SK-N-SH (cell line): ENCODE measurements at regions not wholly inside any gene's neighbourhood (a gene's known extent, or its start where the extent isn't known, plus 50 kb on each side); places are given as distances from the start of the nearest gene placed in this dataset.

Experiments
- CTCF ChIA-PET: fragments of 300-600, 350-600 bp; formaldehyde crosslinking; extraction: SDS; loops from one replicate; lab custom pipeline; 2021; lab: Yijun Ruan, JAX
- POLR2A ChIA-PET: fragments of 350-600 bp; sonication (Branson Sonifier 250); formaldehyde crosslinking; extraction: SDS; loops from one replicate; lab custom pipeline; 2020; ENCODE audit warnings: antibody characterized with exemption, inconsistent platforms; lab: Yijun Ruan, JAX
- DNase-seq: peaks from one replicate; pipeline ENCODE4 v3.0.0; 2012
- H2AFZ ChIP-seq: fragments of 200-600 bp; sonication (generic); 2 replicates; pipeline ENCODE4 v1.8.1; 2016; ENCODE audit warnings: antibody characterized with exemption, mild to moderate bottlenecking, low read depth
- H3F3A ChIP-seq: fragments of 200-600 bp; sonication (generic); replicated peaks from 2 replicates; pipeline ENCODE3; 2016; ENCODE audit warnings: antibody characterized with exemption, mild to moderate bottlenecking; ENCODE audit not compliant: insufficient read depth
- H3K27ac ChIP-seq, 2 experiments: fragments of 200-500 bp in 1 of 2; fragments of 200-600 bp in 1 of 2; sonication (Bioruptor generic) in 1 of 2; sonication (generic), shearing (Covaris generic) in 1 of 2; 2 replicates each; pipeline versions ENCODE4 v1.5.1 to v1.6.1; 2014 to 2016; ENCODE audit warnings: low read depth in 2 of 2, inconsistent platforms in 1 of 2, low read length in 1 of 2, mild to moderate bottlenecking in 1 of 2, mixed read lengths in 1 of 2
- H3K27me3 ChIP-seq: fragments of 200-600 bp; sonication (generic), shearing (Covaris generic); 2 replicates; pipeline ENCODE4 v1.6.1; 2016; ENCODE audit warnings: mixed run types; ENCODE audit not compliant: insufficient read depth
- H3K36me3 ChIP-seq, 2 experiments: fragments of 200-500 bp in 1 of 2; fragments of 200-600 bp in 1 of 2; sonication (Bioruptor generic) in 1 of 2; sonication (generic) in 1 of 2; replicated peaks in 1 of 2; 2 replicates each; pipeline versions ENCODE3 to v1.5.1; 2014 to 2016; ENCODE audit warnings: low read length in 1 of 2, mild to moderate bottlenecking in 1 of 2; ENCODE audit not compliant: insufficient read depth in 2 of 2, control insufficient read depth in 1 of 2
- H3K4me1 ChIP-seq, 2 experiments: fragments of 200-500 bp in 1 of 2; fragments of 200-600 bp in 1 of 2; sonication (Bioruptor generic) in 1 of 2; sonication (generic), shearing (Covaris generic) in 1 of 2; 2 replicates each; pipeline versions ENCODE4 v1.5.1 to v1.6.1; 2014 to 2016; ENCODE audit warnings: low read depth in 1 of 2, low read length in 1 of 2, mixed run types in 1 of 2; ENCODE audit not compliant: insufficient read depth in 2 of 2, control insufficient read depth in 1 of 2
- H3K4me2 ChIP-seq: fragments of 200-600 bp; sonication (generic), shearing (Covaris generic); 2 replicates; pipeline ENCODE4 v1.6.1; 2017; ENCODE audit warnings: mixed run types
- H3K4me3 ChIP-seq, 2 experiments: fragments of 200-500 bp in 1 of 2; fragments of 200-600 bp in 1 of 2; sonication (Bioruptor generic) in 1 of 2; sonication (generic), shearing (Covaris generic) in 1 of 2; 2 replicates each; pipeline versions ENCODE4 v1.5.1 to v1.8.1; 2014 to 2016; ENCODE audit warnings: low read depth in 2 of 2, inconsistent platforms in 1 of 2, low read length in 1 of 2, mild to moderate bottlenecking in 1 of 2, mixed read lengths in 1 of 2, moderate library complexity in 1 of 2
- H3K79me2 ChIP-seq: fragments of 200-600 bp; sonication (generic); 2 replicates; pipeline ENCODE4 v1.8.1; 2017; ENCODE audit warnings: mild to moderate bottlenecking; ENCODE audit not compliant: insufficient read depth
- H3K9ac ChIP-seq: fragments of 200-600 bp; sonication (generic); 2 replicates; pipeline ENCODE4 v1.6.1; 2017; ENCODE audit warnings: mixed run types
- H3K9me2 ChIP-seq: fragments of 200-600 bp; sonication (generic); 2 replicates; pipeline ENCODE4 v1.6.1; 2017; ENCODE audit warnings: mixed run types
- H3K9me3 ChIP-seq: fragments of 200-600 bp; sonication (generic); 2 replicates; pipeline ENCODE4 v1.6.1; 2017; ENCODE audit warnings: mixed run types, mild to moderate bottlenecking, moderate library complexity
- H4K20me1 ChIP-seq: fragments of 200-600 bp; sonication (generic); 2 replicates; pipeline ENCODE4 v1.6.1; 2017; ENCODE audit warnings: mild to moderate bottlenecking, mixed run types; ENCODE audit not compliant: insufficient read depth
- EP300 ChIP-seq, 2 experiments: IDR thresholded peaks; 2 replicates each; pipeline versions ENCODE4 v1.4.0 to v1.6.1; 2012; ENCODE audit warnings: borderline replicate concordance in 1 of 2, low read depth in 1 of 2, low read length in 1 of 2
- FOSL2 ChIP-seq: IDR thresholded peaks from 2 replicates; pipeline ENCODE4 v1.4.0; 2012; ENCODE audit warnings: low read depth, mild to moderate bottlenecking, moderate library complexity, borderline replicate concordance
- FOXJ3 ChIP-seq: sonication (generic); formaldehyde crosslinking; IDR thresholded peaks from 2 replicates; pipeline ENCODE4 v1.5.1; 2020; ENCODE audit warnings: mild to moderate bottlenecking, missing genetic modification reagents
- GABPA ChIP-seq: IDR thresholded peaks from 2 replicates; pipeline ENCODE4 v1.4.0; 2012; ENCODE audit warnings: low read depth, mild to moderate bottlenecking
- IRF3 ChIP-seq: fragments of 150-350 bp; IDR thresholded peaks from 2 replicates; pipeline ENCODE4 v1.6.1; 2016; ENCODE audit warnings: mild to moderate bottlenecking, low read depth, low read length
- MEF2A ChIP-seq: IDR thresholded peaks from 2 replicates; pipeline ENCODE4 v1.4.0; 2012; ENCODE audit warnings: low read depth, borderline replicate concordance
- MXI1 ChIP-seq: IDR thresholded peaks from 2 replicates; pipeline ENCODE4 v1.6.1; 2012; ENCODE audit warnings: mild to moderate bottlenecking, low read depth, low read length, improper control_type of control experiment
- RCOR1 ChIP-seq: fragments of 150-350 bp; IDR thresholded peaks from 2 replicates; pipeline ENCODE4 v1.6.1; 2017; ENCODE audit warnings: antibody characterized with exemption, low read length
- RFX5 ChIP-seq: IDR thresholded peaks from 2 replicates; pipeline ENCODE4 v1.6.1; 2012; ENCODE audit warnings: mild to moderate bottlenecking, improper control_type of control experiment, low read length
- WGBS: methylation state at CpG from one replicate; pipeline ENCODE4 v1.1.6; 2017; ENCODE audit warnings: low lambda C conversion rate; 5-methylcytosine and 5-hydroxymethylcytosine counted together
- TF ChIP-seq, protein P1 (sequence below): IDR thresholded peaks from 2 replicates; pipeline ENCODE4; 2012

- TF ChIP-seq IRF3 (no peak), RCOR1 (no peak), EP300 (IDR thresholded peaks at IDR 0.05; ENCODE audit: borderline replicate concordance in 1 of 2, low read depth in 1 of 2, low read length in 1 of 2) (no peak)
These were observed 134.4 kb upstream of the ID2 start (continued) for GRCh38 chr2:8547284-8548064.

GRCh38 chr2:8548065-8548618 lies 133.7 kb upstream of the ID2 start:
- Histone ChIP-seq H3K36me3 (no peaks in the 10 kb centered on the region), H3K79me2 (no peaks in the 10 kb centered on the region)
- CTCF ChIA-PET, result interaction anchor here (0.8 to 1.1 kb wide), 2 partner anchors 12 to 1121 kb away, joined by 3 to 4 read pairs; no protein-coding TSS in a partner anchor

GRCh38 chr2:8548619-8549150 lies 133.2 kb upstream of the ID2 start:
- H3K9me3 ChIP-seq, result no peaks in the 10 kb centered on the region
- no peak overlapping the region for H3K27ac ChIP-seq
- no peak for DNase-seq
- no peaks in the 10 kb centered on the region for H3F3A ChIP-seq
- H3K27me3 ChIP-seq, result no peaks in the 10 kb centered on the region
- CTCF ChIA-PET, result interaction anchor here (0.8 to 1.3 kb wide), 3 partner anchors 12 to 1121 kb away, joined by 3 to 6 read pairs (median 4); no protein-coding TSS in a partner anchor
- H3K9ac ChIP-seq, result no peak overlapping the region
- H3K9me2 ChIP-seq, result no peaks in the 10 kb centered on the region
- WGBS, result 77% methylated on average over 4 of the region's 6 CpGs
- no peaks in the 10 kb centered on the region for H3K79me2 ChIP-seq
- no peak overlapping the region for H2AFZ ChIP-seq
- no peak overlapping the region for H3K4me3 ChIP-seq
- H3K4me2 ChIP-seq, result no peak overlapping the region
- no peak for TF ChIP-seq MXI1
- TF ChIP-seq, protein P1, sequence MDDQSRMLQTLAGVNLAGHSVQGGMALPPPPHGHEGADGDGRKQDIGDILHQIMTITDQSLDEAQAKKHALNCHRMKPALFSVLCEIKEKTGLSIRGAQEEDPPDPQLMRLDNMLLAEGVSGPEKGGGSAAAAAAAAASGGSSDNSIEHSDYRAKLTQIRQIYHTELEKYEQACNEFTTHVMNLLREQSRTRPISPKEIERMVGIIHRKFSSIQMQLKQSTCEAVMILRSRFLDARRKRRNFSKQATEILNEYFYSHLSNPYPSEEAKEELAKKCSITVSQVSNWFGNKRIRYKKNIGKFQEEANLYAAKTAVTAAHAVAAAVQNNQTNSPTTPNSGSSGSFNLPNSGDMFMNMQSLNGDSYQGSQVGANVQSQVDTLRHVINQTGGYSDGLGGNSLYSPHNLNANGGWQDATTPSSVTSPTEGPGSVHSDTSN, result no peak
- TF ChIP-seq FOSL2, result no peak
- TF ChIP-seq GABPA, result no peak
- peaks cover 9 to 23% of the 10 kb centered on the region in 2 experiments; a peak in 2 of 4 replicates for H3K4me1 ChIP-seq
- POLR2A ChIA-PET, result interaction anchor here (1.2 kb wide), 1 partner anchor 8 kb away, joined by 4 read pairs; no protein-coding TSS in a partner anchor
- H4K20me1 ChIP-seq, result no peaks in the 10 kb centered on the region
- H3K36me3 ChIP-seq, result no peaks in the 10 kb centered on the region

More at GRCh38 chr2:8548065-8548618, 133.7 kb upstream of the ID2 start:
- WGBS, result 79% methylated on average over 9 of the region's 9 CpGs
- H3K9me3 ChIP-seq, result no peaks in the 10 kb centered on the region
- H3K9me2 ChIP-seq, result no peaks in the 10 kb centered on the region
- POLR2A ChIA-PET, result interaction anchor here (1.2 kb wide), 1 partner anchor 8 kb away, joined by 4 read pairs; no protein-coding TSS in a partner anchor
- H3K4me1 ChIP-seq, result peaks cover 15 to 28% of the 10 kb centered on the region in 2 experiments; a peak in 3 of 4 replicates
- no peak for TF ChIP-seq FOXJ3 (CRISPR knock-in tag)
- TF ChIP-seq RFX5, result no peak
- TF ChIP-seq MEF2A, result no peak
- H2AFZ ChIP-seq, result no peak overlapping the region
- no peak overlapping the region for H3K27ac ChIP-seq
- H3F3A ChIP-seq, result peaks cover 3% of the 10 kb centered on the region
- H3K9ac ChIP-seq, result no peak overlapping the region
- H3K27me3 ChIP-seq, result no peaks in the 10 kb centered on the region
- H3K4me3 ChIP-seq, result no peak overlapping the region
- H4K20me1 ChIP-seq, result no peaks in the 10 kb centered on the region
- H3K4me2 ChIP-seq, result no peak overlapping the region
- DNase-seq, result no peak
